ENCODE measurements at regions not wholly inside any gene's neighbourhood (a gene's known extent, or its start where the extent isn't known, plus 50 kb on each side); places are given as distances from the start of the nearest gene placed in this dataset.

DNA sequence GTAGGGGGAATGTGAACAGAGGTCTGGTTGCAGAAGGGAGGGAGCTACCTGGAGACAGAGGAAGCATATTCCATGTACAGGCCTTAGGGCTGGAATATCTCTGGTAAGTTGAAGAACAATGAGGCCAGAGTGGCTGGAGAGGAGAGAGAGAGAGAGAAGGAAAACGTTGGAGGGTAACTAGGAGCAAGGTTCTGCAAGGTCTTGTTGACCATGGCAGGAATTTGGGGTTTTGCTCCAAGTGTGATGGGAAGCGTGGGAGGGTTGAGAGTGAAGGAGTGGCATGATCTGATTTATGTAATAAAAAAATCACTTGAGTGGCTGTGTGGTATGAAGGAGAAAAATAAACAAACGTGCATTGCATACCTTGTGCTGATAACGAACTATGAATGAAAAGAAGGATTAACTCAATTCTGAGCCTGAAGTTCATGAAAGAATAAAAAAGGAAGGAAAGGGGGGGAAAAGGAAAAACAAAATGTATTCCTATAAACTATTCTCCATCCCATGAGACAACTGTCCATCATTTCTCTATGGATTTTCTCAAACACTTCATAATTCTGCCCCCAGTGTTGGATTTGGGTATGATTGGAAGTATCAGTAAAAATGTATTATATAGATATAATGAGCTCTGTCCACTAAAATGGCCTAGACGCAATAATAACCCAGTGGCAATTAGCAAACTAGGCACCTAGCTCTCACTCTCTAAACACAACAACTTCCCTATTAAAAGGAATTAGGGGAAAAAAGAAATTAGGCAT lies 59.7 kb upstream of the PMAIP1 start:
- TF ChIP-seq, protein P1, sequence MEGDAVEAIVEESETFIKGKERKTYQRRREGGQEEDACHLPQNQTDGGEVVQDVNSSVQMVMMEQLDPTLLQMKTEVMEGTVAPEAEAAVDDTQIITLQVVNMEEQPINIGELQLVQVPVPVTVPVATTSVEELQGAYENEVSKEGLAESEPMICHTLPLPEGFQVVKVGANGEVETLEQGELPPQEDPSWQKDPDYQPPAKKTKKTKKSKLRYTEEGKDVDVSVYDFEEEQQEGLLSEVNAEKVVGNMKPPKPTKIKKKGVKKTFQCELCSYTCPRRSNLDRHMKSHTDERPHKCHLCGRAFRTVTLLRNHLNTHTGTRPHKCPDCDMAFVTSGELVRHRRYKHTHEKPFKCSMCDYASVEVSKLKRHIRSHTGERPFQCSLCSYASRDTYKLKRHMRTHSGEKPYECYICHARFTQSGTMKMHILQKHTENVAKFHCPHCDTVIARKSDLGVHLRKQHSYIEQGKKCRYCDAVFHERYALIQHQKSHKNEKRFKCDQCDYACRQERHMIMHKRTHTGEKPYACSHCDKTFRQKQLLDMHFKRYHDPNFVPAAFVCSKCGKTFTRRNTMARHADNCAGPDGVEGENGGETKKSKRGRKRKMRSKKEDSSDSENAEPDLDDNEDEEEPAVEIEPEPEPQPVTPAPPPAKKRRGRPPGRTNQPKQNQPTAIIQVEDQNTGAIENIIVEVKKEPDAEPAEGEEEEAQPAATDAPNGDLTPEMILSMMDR (IDR thresholded peaks at IDR 0.05; ENCODE audit: low read length), result peak; percentile 35; the same call in 1 of the 2 replicates
- TF ChIP-seq EZH2 (IDR thresholded peaks at IDR 0.05; ENCODE audit: borderline replicate concordance, low read length), result no peak
